NCI-H1092 treated with DMSO at 0.1 percent for 48 hours (cell line): ENCODE measurements at regions not wholly inside any gene's neighbourhood (a gene's known extent, or its start where the extent isn't known, plus 50 kb on each side); places are given as distances from the start of the nearest gene placed in this dataset.

Experiments used
- DNase-seq: peaks from one replicate; lab custom pipeline; 2025; lab: John Stamatoyannopoulos, UW

- no peak for DNase-seq
These were observed 689.2 kb downstream of the MATN1 start for GRCh38 chr1:30034105-30034626.

DNA sequence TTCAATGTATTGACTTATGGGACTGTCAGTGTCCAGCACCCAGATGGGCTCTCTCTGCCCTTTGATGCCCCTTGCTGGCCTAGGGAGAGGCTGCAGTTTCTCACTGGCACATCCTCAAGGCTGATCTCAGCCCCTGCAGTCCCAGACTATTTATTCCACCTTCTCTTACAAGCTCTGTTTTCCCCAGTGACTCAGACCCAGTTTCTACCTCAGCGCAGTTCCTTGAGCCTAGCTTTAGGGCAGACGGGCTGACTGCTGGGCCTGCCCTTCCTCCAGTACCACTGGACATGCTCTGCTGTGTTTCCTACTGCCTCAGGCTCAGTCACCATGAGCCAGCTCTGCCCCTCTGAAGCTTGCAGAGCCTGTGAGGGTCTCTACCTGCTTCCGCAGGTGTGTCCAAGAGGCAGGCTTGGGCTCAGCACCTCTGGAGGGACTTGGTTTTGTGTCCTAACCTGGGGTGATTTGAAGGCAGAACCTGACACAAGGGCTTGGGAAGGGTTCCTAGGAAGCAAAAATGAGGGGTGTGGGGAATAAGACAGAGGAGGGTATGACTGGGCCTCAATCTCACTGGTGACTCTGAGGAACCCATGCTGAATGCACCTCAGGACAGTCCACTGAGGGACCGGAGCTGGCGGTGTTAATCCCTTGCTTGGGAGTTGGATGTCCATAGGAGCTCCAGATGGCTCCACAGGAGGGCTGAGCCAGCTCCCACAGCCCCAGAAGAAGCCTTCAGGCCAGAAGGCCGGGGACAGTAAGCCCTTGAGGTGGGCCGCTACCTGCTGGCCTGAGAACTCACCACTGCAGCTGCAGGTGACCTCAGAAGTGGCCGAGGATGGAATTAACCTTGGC lies 689.9 kb downstream of the MATN1 start:
- no peak for DNase-seq

- no peak for DNase-seq
These were observed 691.1 kb downstream of the MATN1 start for GRCh38 chr1:30032302-30032701.

DNA sequence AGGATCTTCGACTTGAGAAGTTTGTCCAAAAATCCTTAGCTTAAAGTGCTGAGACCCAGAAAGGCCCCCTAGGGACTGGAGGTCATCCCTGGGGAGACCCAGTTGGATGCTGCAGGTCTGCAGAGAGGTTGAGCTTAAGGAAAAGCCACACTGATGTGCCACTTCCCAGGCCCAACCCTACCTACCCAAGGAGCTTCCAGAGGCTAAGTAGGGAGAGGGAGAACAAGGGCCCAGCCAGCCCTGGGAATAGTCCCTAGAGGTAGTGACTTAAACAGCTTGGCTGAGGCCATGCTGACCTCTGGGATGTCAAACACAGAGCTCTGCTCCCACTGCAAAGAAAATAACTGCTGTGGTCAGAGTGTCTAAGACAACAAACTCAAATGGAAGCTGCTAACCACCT lies 693.7 kb downstream of the MATN1 start:
- no peak for DNase-seq

- no peak for DNase-seq
These were observed 694.4 kb downstream of the MATN1 start for GRCh38 chr1:30028939-30029338.

DNA sequence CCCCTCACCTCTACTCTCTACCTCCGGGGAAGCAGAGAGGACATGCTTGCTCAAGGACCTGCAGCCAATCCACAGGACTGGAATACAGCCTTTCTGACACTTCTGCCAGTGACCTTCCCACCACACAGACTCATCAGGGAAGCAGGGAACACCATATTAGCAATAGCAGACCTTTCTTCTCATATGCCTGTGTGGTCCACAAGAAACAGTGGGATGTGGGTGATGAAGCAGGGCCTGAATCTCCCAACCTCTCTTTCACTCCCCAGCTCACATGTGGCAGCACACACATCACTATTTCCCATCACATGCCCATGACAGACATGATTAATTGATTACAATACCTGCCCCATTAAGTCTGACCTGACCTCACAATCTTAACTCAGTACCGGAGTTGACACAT lies 695.1 kb downstream of the MATN1 start:
- DNase-seq: no peak

GRCh38 chr1:30027247-30027646 lies 696.1 kb downstream of the MATN1 start:
- no peak for DNase-seq

- DNase-seq: no peak
These were observed 698.8 kb downstream of the MATN1 start for GRCh38 chr1:30024411-30025195.

DNA sequence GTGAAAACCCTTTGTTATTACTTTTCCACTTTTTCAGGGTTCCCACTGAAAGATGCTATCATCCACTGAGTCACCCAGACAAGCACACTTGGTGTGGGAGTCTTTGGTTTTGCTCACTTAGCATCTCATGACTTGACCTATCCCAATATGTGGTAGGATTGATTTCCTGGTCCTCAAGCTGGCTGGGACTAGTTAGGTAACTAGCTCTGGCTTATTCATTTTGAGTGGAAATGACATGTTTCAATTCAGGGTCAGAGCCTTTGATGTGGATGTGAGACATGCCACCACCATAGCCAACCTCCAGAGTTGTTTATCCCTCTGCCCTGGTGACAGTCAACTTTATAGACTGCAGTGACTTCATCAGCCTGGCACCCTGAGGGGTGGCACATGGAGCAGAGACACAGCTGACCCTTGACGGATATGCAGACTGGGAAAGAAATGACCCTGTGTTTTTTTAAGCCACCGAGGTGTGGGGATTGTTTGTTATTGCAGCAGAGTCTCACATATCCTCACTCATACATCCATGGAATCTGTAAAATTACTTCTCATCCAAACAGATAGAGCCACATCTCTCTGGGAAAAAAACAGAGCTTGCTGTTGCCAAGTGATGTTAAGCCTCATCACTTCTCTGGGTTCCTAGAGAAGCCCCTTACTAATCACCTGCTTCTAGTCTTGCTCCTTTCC lies 699.9 kb downstream of the MATN1 start:
- DNase-seq: no peak

DNA sequence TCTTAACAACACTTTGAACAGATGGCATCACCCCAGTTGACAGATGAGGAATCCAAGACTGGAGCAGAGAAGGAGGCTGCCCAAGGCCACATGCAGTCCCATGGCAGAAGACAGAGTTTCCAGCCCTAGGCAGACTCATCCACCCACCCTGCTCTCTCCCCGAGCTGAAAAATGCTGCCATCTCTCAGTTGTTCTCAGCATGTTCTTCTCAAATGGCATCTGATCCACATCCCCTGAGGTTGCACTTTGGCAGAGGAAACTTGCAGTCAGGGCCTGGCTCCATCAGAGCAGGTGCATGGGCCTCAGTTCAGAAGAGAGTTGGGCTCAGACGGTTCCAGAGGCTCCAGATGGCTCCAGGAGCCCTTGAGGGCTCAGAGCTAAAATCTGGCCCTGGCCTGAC lies 709.4 kb downstream of the MATN1 start:
- DNase-seq: no peak

DNA sequence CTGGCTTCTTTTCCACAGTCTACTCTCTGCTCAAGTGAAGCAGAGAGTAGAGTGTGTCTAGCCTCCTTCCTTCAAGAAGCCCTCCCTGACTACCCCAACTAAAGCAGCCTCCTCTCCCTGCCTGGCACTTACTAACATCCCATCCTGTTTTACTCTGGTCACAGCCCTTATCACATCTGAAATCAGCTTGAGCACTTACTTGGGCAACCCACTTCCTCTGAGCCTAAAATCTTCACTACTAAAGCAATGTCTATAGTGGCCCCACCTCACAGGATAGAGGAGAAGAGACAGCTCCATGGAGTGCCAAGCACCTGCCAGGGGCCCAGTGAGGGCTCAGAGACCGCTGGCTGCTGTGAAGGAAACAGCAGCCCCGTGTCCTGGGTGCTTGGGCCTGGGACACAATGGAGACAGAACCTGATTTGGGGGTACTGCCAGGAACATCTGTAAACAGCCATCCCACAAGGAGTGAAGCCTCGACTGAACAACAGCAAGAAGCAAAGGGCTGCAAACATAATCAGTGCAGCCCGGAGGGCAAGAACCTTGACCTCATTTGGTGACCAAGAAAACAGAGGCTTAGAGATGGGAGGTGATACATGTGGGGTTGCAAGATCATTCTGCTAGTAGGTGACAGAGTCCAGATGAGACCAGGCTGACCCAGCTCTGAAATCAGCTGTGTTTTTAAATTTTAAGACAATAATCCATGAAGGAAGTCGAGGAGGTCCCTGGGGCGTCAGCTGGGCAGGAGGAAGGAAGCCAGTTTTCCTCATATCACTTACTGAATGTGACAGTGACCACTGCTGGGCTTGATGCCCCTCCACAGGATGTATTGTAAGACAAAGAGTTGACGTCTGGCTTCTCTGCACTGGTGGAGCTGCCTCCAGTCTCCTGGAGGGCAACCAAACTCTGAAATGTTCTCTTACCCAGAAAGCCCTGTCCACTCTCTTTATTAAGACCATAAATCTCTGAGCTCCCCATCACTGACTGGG lies 710.6 kb downstream of the MATN1 start:
- no peak for DNase-seq

DNA sequence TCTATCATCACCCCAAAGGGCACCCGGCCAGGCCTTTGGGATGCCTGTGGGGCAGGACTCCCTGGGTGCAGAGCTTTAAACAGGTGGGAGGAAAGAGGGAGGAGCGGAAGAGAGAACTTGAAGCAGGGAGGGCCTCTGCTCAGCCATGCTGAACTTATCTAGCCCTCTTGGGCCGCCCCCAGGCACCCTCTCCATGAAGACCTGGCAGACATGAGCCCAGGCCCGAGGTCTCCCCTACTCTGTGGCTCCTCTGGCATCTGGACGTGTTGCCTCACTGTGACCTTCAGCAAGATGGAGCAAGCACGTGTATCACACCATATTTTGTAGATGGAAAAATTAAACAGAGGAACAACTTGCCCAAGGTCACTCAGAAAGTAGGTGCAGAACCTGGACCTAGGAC lies 711.4 kb downstream of the MATN1 start:
- DNase-seq: no peak

DNA sequence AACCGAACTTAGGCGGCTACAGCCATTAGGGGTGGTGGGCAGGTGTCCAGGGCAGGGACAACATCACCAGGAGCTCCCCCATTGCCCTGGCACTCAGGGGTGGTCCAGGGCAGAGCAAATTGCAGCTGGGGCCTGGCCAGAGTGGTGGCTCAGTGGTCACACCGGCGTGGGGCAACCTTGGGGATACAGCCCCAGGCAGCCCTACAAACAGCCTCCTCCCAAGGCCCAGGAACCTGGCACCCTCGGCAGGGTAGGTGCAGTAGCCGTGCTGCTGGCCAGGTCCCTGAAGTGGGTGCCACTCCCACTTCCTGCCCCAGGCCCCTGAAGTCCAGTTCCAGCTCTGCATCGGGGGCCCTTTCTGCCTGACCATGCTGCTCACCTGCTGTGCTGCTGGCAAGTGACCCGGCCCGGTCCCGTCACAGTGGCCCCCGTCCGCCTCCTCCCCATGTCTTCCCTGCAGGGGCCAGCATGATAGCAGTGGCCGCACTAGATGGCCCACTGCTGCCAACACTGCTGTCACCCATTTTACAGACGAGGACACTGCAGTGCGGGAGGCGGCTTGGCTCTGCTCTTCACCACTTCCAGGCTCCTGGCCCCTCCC lies 712.8 kb downstream of the MATN1 start:
- no peak for DNase-seq

GRCh38 chr1:30009720-30010119 lies 713.7 kb downstream of the MATN1 start:
- DNase-seq: no peak

DNA sequence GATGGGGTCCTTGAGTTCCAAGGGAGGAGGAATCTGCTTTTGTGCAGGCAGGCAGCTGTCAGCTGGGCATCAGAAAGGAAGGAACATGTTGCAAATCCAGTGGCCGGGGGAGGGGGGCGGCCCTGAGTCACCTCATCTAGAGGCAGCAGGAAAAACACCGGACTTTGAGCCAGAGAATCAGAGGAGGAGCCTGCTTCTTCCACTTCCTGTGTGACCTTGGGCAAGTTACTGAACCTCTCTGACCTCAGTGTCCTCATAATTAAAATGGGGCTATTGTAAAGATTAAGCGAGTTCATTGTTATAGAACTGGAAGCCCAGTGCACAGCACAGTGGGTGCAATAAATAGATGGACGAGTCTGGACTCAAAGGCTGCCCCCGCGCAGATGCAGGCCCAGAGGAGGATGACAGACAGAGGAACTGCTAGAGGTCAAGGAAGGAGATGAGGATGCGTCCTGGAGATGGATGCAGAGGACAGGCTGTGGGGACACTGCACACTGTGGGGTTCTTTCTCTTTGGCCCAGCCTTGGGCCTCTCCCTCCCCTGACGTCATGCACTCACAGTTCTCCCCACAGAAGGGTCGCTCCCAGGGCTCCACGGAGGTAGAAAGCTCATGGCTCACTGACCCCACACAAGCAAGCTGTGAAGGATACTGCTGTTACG lies 714.3 kb downstream of the MATN1 start:
- DNase-seq: no peak

DNA sequence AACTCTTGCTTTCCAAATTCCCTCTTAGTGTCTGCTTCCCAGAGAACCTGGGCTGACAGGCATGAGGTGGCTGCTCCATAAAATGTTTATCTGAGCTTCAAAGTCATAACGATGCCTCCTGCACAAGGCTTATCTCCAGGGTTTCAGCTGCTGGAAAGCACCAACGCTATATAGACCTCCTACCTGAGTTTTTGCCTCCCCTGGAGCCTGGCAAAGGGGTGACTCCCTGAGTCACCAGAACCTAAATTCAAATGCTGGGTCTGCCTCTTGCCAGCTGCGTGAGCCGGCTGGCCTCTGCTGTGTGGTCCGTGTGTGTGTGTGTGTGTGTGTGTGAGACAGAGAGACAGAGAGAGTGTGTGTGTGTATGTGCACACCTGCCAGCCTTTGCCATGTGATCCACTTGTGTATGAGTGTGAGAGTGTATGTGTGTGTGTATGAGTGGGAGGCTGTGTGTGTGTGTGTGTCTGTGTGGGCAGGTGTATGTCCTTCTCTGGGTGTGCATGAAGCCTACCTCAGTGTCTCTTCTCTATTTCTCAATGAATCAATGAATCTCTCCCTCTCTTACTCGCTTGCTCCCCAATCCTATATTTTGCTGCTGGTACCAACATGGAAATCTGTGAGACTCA lies 714.9 kb downstream of the MATN1 start:
- no peak for DNase-seq

DNA sequence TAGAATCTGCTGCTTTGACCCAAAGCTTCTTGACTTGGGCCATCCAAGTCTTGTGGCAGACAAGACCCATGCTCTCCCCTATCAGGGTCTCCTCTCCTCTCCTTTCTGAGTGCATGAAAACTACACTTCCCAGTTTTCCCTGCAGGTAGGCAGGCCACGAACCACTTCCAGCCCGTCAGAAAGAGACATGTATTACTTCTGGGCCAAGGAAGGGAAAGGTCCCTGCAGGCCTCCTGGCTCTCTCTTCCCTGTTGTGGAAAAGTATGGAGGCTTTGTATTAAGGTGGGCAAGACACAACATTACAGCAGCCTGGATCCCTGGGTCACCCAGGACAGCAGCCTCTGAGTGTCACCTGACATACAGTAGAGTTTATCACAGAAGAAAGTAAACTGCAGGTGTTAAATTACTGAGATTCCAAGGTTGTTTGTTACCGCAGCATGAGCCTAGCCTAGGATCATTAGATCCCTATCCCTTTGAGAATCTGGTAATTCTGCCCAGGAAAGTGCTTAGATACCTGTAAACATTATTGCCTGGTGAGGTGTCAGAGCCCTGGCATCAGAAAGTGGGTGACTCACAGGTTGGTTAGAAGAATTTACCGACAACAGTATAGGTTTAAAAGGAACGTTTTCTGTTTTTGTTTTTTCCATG lies 717.3 kb downstream of the MATN1 start:
- DNase-seq: no peak

DNA sequence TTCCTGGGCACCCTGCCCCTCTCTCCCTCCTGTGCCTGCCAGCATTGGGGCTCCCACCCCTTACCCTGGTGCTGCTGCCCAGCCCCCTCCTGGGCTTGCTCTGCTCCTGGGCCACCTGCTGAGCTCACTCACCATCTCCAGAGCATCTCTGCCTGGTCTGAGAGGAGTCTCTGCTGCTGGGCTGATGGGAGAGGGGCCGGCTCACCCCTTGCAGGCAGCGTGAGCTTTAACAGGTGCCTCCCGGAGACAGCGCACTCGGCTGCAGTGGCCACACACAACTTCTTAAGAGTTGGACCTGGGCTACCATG lies 721.7 kb downstream of the MATN1 start:
- DNase-seq: no peak

DNA sequence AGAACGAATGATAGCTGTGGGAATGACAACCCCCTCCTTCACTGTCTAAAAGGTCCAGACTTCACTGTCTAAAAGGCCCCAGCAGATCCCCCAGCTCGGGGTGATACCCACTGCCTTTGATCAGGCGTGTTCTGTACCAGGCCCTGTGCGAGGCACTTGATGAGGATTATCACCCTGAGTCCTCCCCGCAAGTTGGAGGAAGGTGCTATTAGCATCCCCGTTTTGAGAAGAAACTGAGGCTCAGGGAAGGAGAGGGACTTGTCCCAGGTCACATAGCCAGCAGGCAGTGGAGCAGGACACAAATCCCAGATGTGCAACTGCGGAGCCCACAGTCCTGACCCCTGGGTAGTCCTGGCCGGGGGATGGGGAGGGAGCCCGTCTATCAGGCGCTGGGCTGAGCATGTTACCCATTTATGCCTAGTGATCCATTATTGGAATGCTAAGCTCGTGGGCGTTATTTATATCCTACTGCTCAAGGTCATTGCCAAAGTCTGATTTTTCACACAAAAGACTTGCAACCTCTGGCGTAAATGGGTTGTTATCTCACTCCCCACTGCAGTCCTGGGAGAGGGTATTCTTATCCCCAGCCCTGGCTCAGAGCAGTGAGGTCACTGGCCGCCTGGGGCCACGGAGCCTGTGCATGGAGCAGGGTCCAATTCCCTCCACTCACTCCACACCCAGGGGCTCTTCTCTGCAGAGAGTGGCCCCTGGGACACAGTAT lies 722.2 kb downstream of the MATN1 start:
- DNase-seq: no peak
